Dermis blood vessel endothelial cell (primary cell): ENCODE measurements at regions not wholly inside any gene's neighbourhood (a gene's known extent, or its start where the extent isn't known, plus 50 kb on each side); places are given as distances from the start of the nearest gene placed in this dataset.

Experiments
- DNase-seq: peaks from one replicate; pipeline ENCODE4 v3.0.0; 2010

DNA sequence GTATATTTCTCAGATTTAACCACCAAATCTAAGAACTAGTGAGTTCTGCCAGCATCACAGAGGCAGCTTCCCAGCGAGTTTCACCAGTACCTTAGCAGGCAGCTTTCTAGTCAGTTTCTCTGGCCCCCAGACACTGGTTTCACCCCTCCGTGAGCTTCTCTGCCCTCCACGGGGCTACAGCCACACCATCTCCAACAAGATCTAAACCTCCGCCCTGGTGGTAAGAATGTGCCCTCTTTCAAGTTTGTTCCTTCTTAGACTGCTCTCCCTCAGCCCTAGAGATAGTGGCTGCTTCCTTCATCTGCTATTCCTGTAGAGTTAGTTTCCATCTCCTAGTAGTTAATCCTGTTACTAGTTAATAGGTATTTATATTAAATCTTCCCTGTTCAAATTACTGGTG lies 60.5 kb upstream of the TAB3 start:
- DNase-seq = no peak

DNA sequence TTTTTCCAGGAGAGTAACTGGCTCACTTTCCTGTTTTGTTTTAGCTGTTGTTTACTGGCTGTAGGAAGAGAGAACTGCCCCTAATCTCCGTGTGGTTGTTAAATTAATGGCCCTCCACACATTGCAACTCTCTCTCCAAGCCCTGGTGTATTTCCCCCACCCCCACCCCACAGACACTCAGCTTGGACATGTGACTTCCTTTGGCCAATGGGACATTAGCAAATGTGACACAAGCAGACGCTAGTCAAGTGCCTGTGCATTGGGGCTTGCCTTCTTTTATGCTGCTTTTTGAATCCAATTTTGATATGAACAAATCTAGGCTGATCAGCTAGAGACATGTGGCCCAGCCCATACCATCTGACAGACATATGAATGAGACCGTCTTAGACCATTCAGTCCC lies 59.6 kb upstream of the TAB3 start:
- no peak for DNase-seq

DNA sequence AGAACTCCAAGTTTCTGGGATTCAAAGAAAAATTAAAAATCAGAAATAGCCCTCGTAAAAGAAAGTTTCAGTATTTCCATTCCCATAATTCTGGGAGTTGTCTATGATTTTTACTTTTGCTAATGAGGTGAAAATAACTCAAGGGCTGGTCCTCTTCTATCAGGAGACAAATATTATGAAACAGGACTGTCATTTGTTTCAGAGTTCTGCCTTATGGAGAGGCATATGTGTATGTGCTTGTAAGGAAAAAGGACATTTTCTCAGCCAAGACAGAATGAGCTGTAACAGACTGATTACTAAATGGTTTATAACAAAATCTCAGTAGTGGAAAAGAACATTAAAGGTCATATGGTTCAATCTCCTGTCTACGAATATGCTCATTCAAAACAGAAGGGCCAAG lies 59.0 kb upstream of the TAB3 start:
- DNase-seq = no peak

DNA sequence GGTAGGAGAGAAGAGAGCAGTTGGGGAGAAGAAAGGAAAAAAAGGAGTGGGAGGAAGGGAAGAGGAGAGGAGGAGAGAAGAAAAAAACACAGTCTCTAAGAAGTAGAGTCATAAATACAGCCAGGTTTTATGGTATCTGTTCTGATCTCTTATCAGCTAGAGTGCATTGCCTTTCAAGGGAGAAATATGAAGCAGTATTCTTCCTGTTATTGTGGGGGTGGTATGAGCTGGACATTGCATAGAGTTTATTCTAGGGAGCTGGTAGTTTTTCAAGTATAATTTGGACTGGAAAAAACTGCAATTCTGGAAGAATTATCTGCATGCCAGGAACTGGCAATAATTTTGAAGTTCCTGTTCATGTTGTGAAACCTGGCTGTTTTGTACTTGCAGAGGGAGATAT lies 54.9 kb upstream of the TAB3 start:
- no peak for DNase-seq

DNA sequence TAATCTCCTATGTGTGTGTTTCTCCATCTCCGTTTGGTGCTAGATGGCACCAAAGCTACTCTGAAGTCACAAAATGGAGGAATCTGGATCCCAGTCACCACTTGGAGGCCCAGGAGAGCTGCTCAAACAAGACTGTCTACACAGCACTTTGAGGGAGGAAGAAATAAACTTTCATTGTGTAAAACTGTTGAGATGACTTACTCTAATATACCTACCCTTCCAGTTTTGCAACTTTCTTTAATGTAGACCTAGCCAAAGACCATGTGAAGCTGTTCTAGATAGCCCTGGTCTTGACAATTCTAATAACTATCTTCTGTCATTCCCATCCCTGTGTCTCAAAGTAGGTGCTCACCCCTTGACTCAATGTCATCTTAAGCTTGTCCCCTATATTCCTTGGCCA lies 52.8 kb upstream of the TAB3 start:
- no peak for DNase-seq

DNA sequence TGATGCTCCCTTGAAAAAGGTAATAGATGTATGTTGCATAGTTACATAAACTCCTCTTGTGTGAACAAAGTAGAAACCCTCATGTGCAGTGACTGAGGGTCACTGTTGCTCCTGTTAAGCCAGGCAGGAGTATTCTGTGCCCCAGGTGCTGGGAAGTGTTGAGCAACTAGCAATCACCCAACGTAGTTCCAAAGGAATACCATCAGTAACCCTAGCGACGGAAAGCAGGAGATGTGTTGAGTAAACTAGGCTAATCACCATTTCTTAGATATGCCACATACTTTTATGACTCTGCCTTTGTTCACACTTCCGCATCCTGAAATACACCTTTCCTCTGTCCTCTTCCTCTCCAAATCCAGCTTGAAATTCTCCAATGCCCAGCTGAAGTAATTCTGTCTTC lies 50.9 kb upstream of the TAB3 start:
- no peak for DNase-seq
